Naive thymus-derived CD4-positive, alpha-beta T cell (primary cell): ENCODE measurements at regions not wholly inside any gene's neighbourhood (a gene's known extent, or its start where the extent isn't known, plus 50 kb on each side); places are given as distances from the start of the nearest gene placed in this dataset.

Source experiments
- ATAC-seq: fragments of 150-1000 bp; cut with Tn5 transposase; 2 replicates; pipeline ENCODE4 v1.10.0; 2021; ENCODE audit warnings: mild to moderate bottlenecking, moderate library complexity
- CTCF ChIA-PET: fragments of 350-600 bp; sonication (Branson Sonifier 250); formaldehyde crosslinking; loops from one replicate; lab custom pipeline; 2021; ENCODE audit warnings: antibody characterized with exemption; lab: Charles Lee
- POLR2A ChIA-PET: fragments of 350-600 bp; sonication (Branson Sonifier 250); formaldehyde crosslinking; loops from one replicate; lab custom pipeline; 2021; ENCODE audit warnings: antibody characterized with exemption, inconsistent platforms; lab: Charles Lee
- DNase-seq, 9 donors: peaks; one replicate each; pipeline versions ENCODE4 v3.0.0 to v3.0.0-alpha.2; 2020 to 2022; ENCODE audit warnings: mixed read lengths in 1 of 9
- H3K27ac ChIP-seq: one replicate; pipeline ENCODE4 v1.7.0; 2013; ENCODE audit warnings: mild to moderate bottlenecking, low read depth, low read length, moderate library complexity
- H3K27me3 ChIP-seq, 2 donors: one replicate each; pipeline ENCODE4 v1.7.0; 2013; ENCODE audit warnings: low read length in 2 of 2, mild to moderate bottlenecking in 2 of 2, moderate library complexity in 2 of 2; ENCODE audit not compliant: control insufficient read depth in 2 of 2, insufficient read depth in 2 of 2
- H3K36me3 ChIP-seq, 3 experiments: 1 replicate in 2 of 3; 2 replicates in 1 of 3; pipeline ENCODE4 v1.7.0; 2013; ENCODE audit warnings: low read length in 3 of 3, mild to moderate bottlenecking in 3 of 3, moderate library complexity in 1 of 3; ENCODE audit not compliant: insufficient read depth in 3 of 3, control insufficient read depth in 2 of 3
- H3K4me1 ChIP-seq, 2 donors: one replicate each; pipeline ENCODE4 v1.7.0; 2013; ENCODE audit warnings: low read length in 2 of 2, mild to moderate bottlenecking in 2 of 2, moderate library complexity in 1 of 2; ENCODE audit not compliant: control insufficient read depth in 2 of 2, insufficient read depth in 2 of 2
- H3K4me3 ChIP-seq: 2 replicates; pipeline ENCODE4 v1.7.0; 2013; ENCODE audit warnings: mild to moderate bottlenecking, low read length
- H3K9me3 ChIP-seq, 3 experiments: 1 replicate in 2 of 3; 2 replicates in 1 of 3; pipeline ENCODE4 v1.7.0; 2013; ENCODE audit warnings: low read length in 3 of 3; ENCODE audit not compliant: control insufficient read depth in 2 of 3
- H3K27ac Mint-ChIP-seq, 9 donors: one replicate each; pipeline ENCODE4 v1.8.0; 2020 to 2022; ENCODE audit warnings: mixed read lengths in 9 of 9, mild to moderate bottlenecking in 8 of 9, moderate library complexity in 5 of 9, inconsistent platforms in 2 of 9
- H3K27me3 Mint-ChIP-seq, 5 donors: one replicate each; pipeline ENCODE4 v1.8.0; 2021 to 2022; ENCODE audit warnings: mixed read lengths in 5 of 5, mild to moderate bottlenecking in 1 of 5
- H3K36me3 Mint-ChIP-seq, 5 donors: one replicate each; pipeline ENCODE4 v1.8.0; 2020 to 2022; ENCODE audit warnings: mixed read lengths in 5 of 5, mild to moderate bottlenecking in 3 of 5, inconsistent platforms in 1 of 5
- H3K4me1 Mint-ChIP-seq, 7 donors: one replicate each; pipeline ENCODE4 v1.8.0; 2020 to 2022; ENCODE audit warnings: mixed read lengths in 7 of 7, mild to moderate bottlenecking in 3 of 7, inconsistent platforms in 1 of 7
- H3K4me3 Mint-ChIP-seq, 10 donors: one replicate each; pipeline ENCODE4 v1.8.0; 2020 to 2022; ENCODE audit warnings: mild to moderate bottlenecking in 10 of 10, mixed read lengths in 10 of 10, moderate library complexity in 6 of 10, inconsistent platforms in 2 of 10
- H3K9me3 Mint-ChIP-seq, 11 donors: one replicate each; pipeline ENCODE4 v1.8.0; 2020 to 2022; ENCODE audit warnings: mixed read lengths in 11 of 11, mild to moderate bottlenecking in 4 of 11, inconsistent platforms in 1 of 11, moderate library complexity in 1 of 11
- intact Hi-C, 2 donors: fragments of 100-400 bp; cut with micrococcal nuclease; formaldehyde crosslinking; loops; one replicate each; pipeline ENCODE4 v1.15.1; 2023

GRCh38 chr3:132840201-132840700, 118.0 kb upstream of the NPHP3 start:
- Histone ChIP-seq H3K4me3 (no peak overlapping the region), H3K36me3 (no peaks in the 10 kb centered on the region), H3K9me3 (no peaks in the 10 kb centered on the region), H3K27me3 (peaks cover 0 to 4% of the 10 kb centered on the region in 2 donors), H3K27ac (no peak overlapping the region), H3K4me1 (no peaks in the 10 kb centered on the region)
- no peak overlapping the region for H3K27ac Mint-ChIP-seq
- no peak overlapping the region for H3K4me3 Mint-ChIP-seq
- H3K9me3 Mint-ChIP-seq = no peaks in the 10 kb centered on the region
- ATAC-seq (no peak), DNase-seq (no peak)
- ChIA-PET CTCF (no interaction called here), POLR2A (no interaction called here)
- intact Hi-C loops = no loop called here
- H3K36me3 Mint-ChIP-seq = no peaks in the 10 kb centered on the region
- H3K27me3 Mint-ChIP-seq = peaks cover 0 to 33% (median 20%) of the 10 kb centered on the region in 5 donors
- H3K4me1 Mint-ChIP-seq = no peaks in the 10 kb centered on the region

- Histone ChIP-seq H3K27ac (no peak overlapping the region), H3K9me3 (no peaks in the 10 kb centered on the region), H3K36me3 (no peaks in the 10 kb centered on the region), H3K27me3 (no peaks in the 10 kb centered on the region), H3K4me3 (no peak overlapping the region), H3K4me1 (no peaks in the 10 kb centered on the region)
- no peak overlapping the region for H3K27ac Mint-ChIP-seq
- H3K4me3 Mint-ChIP-seq = no peak overlapping the region
- intact Hi-C loops = no loop called here
- no peak for ATAC-seq
- no peaks in the 10 kb centered on the region for H3K36me3 Mint-ChIP-seq
- POLR2A ChIA-PET = no interaction called here
- H3K27me3 Mint-ChIP-seq = peaks cover 0 to 33% (median 20%) of the 10 kb centered on the region in 5 donors
- H3K4me1 Mint-ChIP-seq = no peaks in the 10 kb centered on the region
- no peaks in the 10 kb centered on the region for H3K9me3 Mint-ChIP-seq
- DNase-seq = no peak
- CTCF ChIA-PET = no interaction called here
Observed at GRCh38 chr3:132838477-132838876, 116.3 kb upstream of the NPHP3 start.

DNA sequence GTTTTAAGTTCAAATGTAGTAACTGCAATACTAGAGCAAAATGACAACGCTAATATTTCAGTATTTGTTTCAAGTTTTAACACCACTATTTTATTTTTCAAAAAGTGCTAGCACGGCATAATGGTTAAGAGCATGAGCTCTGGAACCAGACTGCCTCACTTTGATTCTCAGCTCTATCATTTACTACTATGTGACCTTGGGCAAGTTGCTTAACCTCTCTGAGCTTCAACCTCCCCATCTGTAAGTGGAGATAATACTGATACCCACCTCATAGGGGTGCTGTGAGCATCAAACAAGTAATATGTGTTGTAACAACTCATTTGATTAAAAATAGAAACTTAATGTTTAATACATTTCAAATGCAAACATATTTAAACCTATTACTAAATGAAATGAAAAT, 115.4 kb upstream of the NPHP3 start:
- H3K4me1 ChIP-seq = no peaks in the 10 kb centered on the region
- DNase-seq (no peak), ATAC-seq (no peak)
- Mint-ChIP-seq H3K9me3 (peaks cover 0 to 2% (median 0%) of the 10 kb centered on the region in 11 donors), H3K36me3 (no peaks in the 10 kb centered on the region), H3K27me3 (peaks cover 0 to 29% (median 16%) of the 10 kb centered on the region in 5 donors), H3K4me3 (no peak overlapping the region), H3K27ac (no peak overlapping the region), H3K4me1 (no peaks in the 10 kb centered on the region)
- no peaks in the 10 kb centered on the region for H3K9me3 ChIP-seq
- ChIA-PET POLR2A (no interaction called here), CTCF (no interaction called here)
- H3K27me3 ChIP-seq = no peaks in the 10 kb centered on the region
- H3K27ac ChIP-seq = no peak overlapping the region
- no peak overlapping the region for H3K4me3 ChIP-seq
- intact Hi-C loops = no loop called here
- H3K36me3 ChIP-seq = no peaks in the 10 kb centered on the region

GRCh38 chr3:132834356-132834755, 112.1 kb upstream of the NPHP3 start:
- no peak overlapping the region for H3K27ac ChIP-seq
- no peak overlapping the region for H3K4me3 ChIP-seq
- Mint-ChIP-seq H3K36me3 (no peaks in the 10 kb centered on the region), H3K4me3 (no peak overlapping the region), H3K9me3 (peaks cover 0 to 2% (median 0%) of the 10 kb centered on the region in 11 donors), H3K4me1 (no peaks in the 10 kb centered on the region), H3K27me3 (peaks cover 0 to 22% (median 12%) of the 10 kb centered on the region in 5 donors), H3K27ac (no peak overlapping the region)
- H3K9me3 ChIP-seq = no peaks in the 10 kb centered on the region
- intact Hi-C loops = no loop called here
- H3K36me3 ChIP-seq = no peaks in the 10 kb centered on the region
- CTCF ChIA-PET = no interaction called here
- H3K4me1 ChIP-seq = no peaks in the 10 kb centered on the region
- POLR2A ChIA-PET = no interaction called here
- no peak for DNase-seq
- ATAC-seq = no peak
- no peaks in the 10 kb centered on the region for H3K27me3 ChIP-seq

DNA sequence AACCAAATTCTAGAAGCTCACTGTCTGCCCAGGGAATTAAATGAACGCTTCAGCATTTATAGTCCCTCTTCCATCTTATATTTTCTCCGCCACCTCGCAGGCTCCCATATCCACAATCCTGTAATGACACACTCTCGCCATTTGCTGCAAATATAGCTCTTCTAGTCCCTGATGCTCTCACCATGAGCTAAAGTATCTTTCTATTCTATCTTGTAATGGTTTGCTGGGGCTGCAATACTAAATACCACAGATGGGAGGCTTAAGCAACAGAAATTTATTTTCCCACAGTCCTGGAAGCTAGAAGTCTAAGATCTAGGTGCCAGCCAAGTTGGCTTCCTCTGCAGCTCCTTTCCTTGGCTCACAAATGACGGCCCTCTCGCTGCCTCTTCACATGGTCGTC, 106.9 kb upstream of the NPHP3 start:
- CTCF ChIA-PET = no interaction called here
- intact Hi-C loops = no loop called here
- Mint-ChIP-seq H3K27me3 (peaks cover 0 to 15% (median 6%) of the 10 kb centered on the region in 5 donors), H3K9me3 (peaks cover 0 to 4% (median 0%) of the 10 kb centered on the region in 11 donors), H3K4me3 (no peak overlapping the region), H3K27ac (no peak overlapping the region), H3K36me3 (no peaks in the 10 kb centered on the region), H3K4me1 (no peaks in the 10 kb centered on the region)
- H3K27ac ChIP-seq = no peak overlapping the region
- DNase-seq (no peak), ATAC-seq (no peak)
- POLR2A ChIA-PET = no interaction called here
- no peaks in the 10 kb centered on the region for H3K36me3 ChIP-seq
- no peaks in the 10 kb centered on the region for H3K27me3 ChIP-seq
- H3K9me3 ChIP-seq = no peaks in the 10 kb centered on the region
- no peaks in the 10 kb centered on the region for H3K4me1 ChIP-seq
- no peak overlapping the region for H3K4me3 ChIP-seq

DNA sequence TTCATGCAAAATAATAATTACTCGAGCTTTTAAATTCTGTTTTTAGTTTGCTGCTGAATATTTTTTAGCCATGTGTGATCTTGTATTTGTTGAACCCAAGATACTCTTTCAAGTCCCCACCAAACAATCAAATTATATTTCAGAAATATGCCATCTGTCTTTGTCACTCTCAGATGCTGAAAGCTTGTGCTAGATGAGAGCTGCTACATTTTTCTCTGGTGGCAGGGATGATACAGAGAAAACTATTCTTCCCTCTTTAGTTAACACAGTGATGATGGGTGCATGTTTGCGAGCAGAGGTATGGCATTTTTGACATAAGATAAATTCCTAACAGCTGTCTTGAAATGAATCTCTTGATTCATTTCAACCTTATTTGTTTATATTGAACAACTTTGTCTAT, 100.6 kb upstream of the NPHP3 start:
- POLR2A ChIA-PET = no interaction called here
- no peak for DNase-seq
- Mint-ChIP-seq H3K4me3 (no peak overlapping the region), H3K36me3 (no peaks in the 10 kb centered on the region), H3K9me3 (peaks cover 0 to 3% (median 0%) of the 10 kb centered on the region in 11 donors), H3K27ac (no peak overlapping the region), H3K4me1 (no peaks in the 10 kb centered on the region), H3K27me3 (peaks cover 0 to 29% (median 10%) of the 10 kb centered on the region in 5 donors)
- Histone ChIP-seq H3K4me3 (no peak overlapping the region), H3K27me3 (no peaks in the 10 kb centered on the region), H3K27ac (no peak overlapping the region), H3K4me1 (no peaks in the 10 kb centered on the region), H3K36me3 (no peaks in the 10 kb centered on the region), H3K9me3 (no peaks in the 10 kb centered on the region)
- intact Hi-C loops = no loop called here
- ATAC-seq = no peak
- CTCF ChIA-PET = no interaction called here

DNA sequence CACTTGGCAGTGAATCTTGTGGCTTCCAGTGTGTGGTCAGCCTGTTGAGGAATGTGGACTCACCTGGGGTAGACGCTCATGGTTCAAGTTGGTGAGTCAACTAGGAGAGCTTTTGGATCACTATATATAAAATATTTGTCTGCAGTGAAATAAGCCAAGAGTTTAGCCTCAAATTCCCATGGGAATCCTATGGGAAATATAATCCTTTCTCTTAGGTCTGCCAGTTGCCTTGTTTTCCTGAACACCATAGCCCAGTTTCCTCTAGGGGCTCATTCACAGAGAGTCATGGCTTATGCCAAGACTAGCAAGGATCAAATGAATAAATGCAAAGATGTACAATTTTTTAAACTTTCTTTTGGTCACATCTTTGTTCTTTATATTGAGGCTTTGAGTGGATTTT, 100.1 kb upstream of the NPHP3 start:
- Histone ChIP-seq H3K36me3 (no peaks in the 10 kb centered on the region), H3K27ac (no peak overlapping the region), H3K4me3 (no peak overlapping the region), H3K27me3 (no peaks in the 10 kb centered on the region), H3K4me1 (no peaks in the 10 kb centered on the region), H3K9me3 (no peaks in the 10 kb centered on the region)
- Mint-ChIP-seq H3K4me3 (no peak overlapping the region), H3K9me3 (peaks cover 0 to 3% (median 0%) of the 10 kb centered on the region in 11 donors), H3K27me3 (peaks cover 0 to 34% (median 16%) of the 10 kb centered on the region in 5 donors), H3K36me3 (no peaks in the 10 kb centered on the region), H3K4me1 (no peaks in the 10 kb centered on the region), H3K27ac (no peak overlapping the region)
- ATAC-seq (no peak), DNase-seq (no peak)
- ChIA-PET CTCF (no interaction called here), POLR2A (no interaction called here)
- intact Hi-C loops = no loop called here
